HCT116 (cell line): ENCODE measurements at regions not wholly inside any gene's neighbourhood (a gene's known extent, or its start where the extent isn't known, plus 50 kb on each side); places are given as distances from the start of the nearest gene placed in this dataset.

ENCODE experiments used
- ATAC-seq: fragments of 200-7000 bp; cut with Tn5 transposase; 2 replicates; pipeline ENCODE4 v1.9.1; 2020; ENCODE audit warnings: mild to moderate bottlenecking, moderate library complexity
- BruUV-seq: library from RNA; stranded (reverse); fragments of 400-500 nt; replicated peaks from 2 replicates; lab custom pipeline; 2021; lab: Mats Ljungman, UMichigan
- CTCF ChIA-PET: fragments of 300-600 bp; sonication (Branson Sonifier 250); formaldehyde crosslinking; loops from one replicate; lab custom pipeline; 2021; ENCODE audit warnings: antibody characterized with exemption; lab: Charles Lee
- POLR2A ChIA-PET: fragments of 300-600, 350-600 bp; sonication (Branson Sonifier 250); formaldehyde crosslinking; loops from one replicate; lab custom pipeline; 2021; ENCODE audit warnings: antibody characterized with exemption; lab: Charles Lee
- RAD21 ChIA-PET, 2 experiments: fragments of 300-600 bp; sonication (Branson Sonifier 250); formaldehyde crosslinking; loops; one replicate each; lab custom pipeline; 2023; ENCODE audit warnings: low total read pairs in 2 of 2; ENCODE audit not compliant: uncharacterized antibody in 2 of 2, unreplicated experiment in 2 of 2, low non-redundant PET in 1 of 2; lab: Charles Lee
- DNase-seq: peaks from one replicate; pipeline ENCODE4 v3.0.0-alpha.2; 2010; ENCODE audit warnings: low read depth, low spot score
- H2AFZ ChIP-seq: fragments of 200-600 bp; shearing (Covaris generic), sonication (generic); 2 replicates; pipeline ENCODE4 v1.6.1; 2017; ENCODE audit warnings: low read depth, mixed run types, mixed read lengths, antibody characterized with exemption, low read length; ENCODE audit not compliant: poor library complexity, severe bottlenecking
- H3K27ac ChIP-seq: 2 replicates; pipeline ENCODE4 v1.5.1; 2012; ENCODE audit warnings: low read depth, low read length
- H3K27me3 ChIP-seq: fragments of 200-600 bp; sonication (generic); 2 replicates; pipeline ENCODE4 v1.6.1; 2016; ENCODE audit warnings: mixed run types, low read length, mixed read lengths; ENCODE audit not compliant: insufficient read depth
- H3K36me3 ChIP-seq, 2 experiments: fragments of 200-500 bp in 1 of 2; fragments of 200-600 bp in 1 of 2; sonication (Bioruptor generic) in 1 of 2; sonication (generic) in 1 of 2; 2 replicates each; pipeline versions ENCODE4 v1.5.1 to v1.6.1; 2014 to 2016; ENCODE audit warnings: low read length in 2 of 2, inconsistent platforms in 1 of 2, mixed read lengths in 1 of 2, mixed run types in 1 of 2; ENCODE audit not compliant: insufficient read depth in 2 of 2, control insufficient read depth in 1 of 2
- H3K4me1 ChIP-seq, 2 experiments: fragments of 200-600 bp in 1 of 2; sonication (generic) in 1 of 2; 2 replicates each; pipeline versions ENCODE4 v1.5.1 to v1.6.1; 2012 to 2017; ENCODE audit warnings: low read length in 2 of 2, inconsistent platforms in 1 of 2, mild to moderate bottlenecking in 1 of 2, mixed read lengths in 1 of 2, mixed run types in 1 of 2, moderate library complexity in 1 of 2; ENCODE audit not compliant: insufficient read depth in 2 of 2, control insufficient read depth in 1 of 2
- H3K4me2 ChIP-seq: fragments of 200-600 bp; sonication (generic); 2 replicates; pipeline ENCODE4 v1.6.1; 2017; ENCODE audit warnings: mixed run types, low read length, mixed read lengths
- H3K4me3 ChIP-seq, 2 experiments: fragments of 200-600 bp in 1 of 2; sonication (generic) in 1 of 2; replicated peaks in 1 of 2; 2 replicates each; pipeline ENCODE4 v1.5.1; 2011 to 2016; ENCODE audit warnings: low read length in 2 of 2, control low read depth in 1 of 2, low read depth in 1 of 2, mild to moderate bottlenecking in 1 of 2, mixed read lengths in 1 of 2, mixed run types in 1 of 2
- H3K79me2 ChIP-seq: fragments of 200-600 bp; sonication (generic); 2 replicates; pipeline ENCODE4 v1.6.1; 2017; ENCODE audit warnings: mild to moderate bottlenecking, mixed run types, low read length, moderate library complexity, mixed read lengths; ENCODE audit not compliant: insufficient read depth
- H3K9ac ChIP-seq: fragments of 200-600 bp; sonication (generic); 2 replicates; pipeline ENCODE4 v1.6.1; 2016; ENCODE audit warnings: low read length, mixed read lengths
- H3K9me2 ChIP-seq: fragments of 200-600 bp; sonication (generic), shearing (Covaris generic); 2 replicates; pipeline ENCODE4 v1.6.1; 2017; ENCODE audit warnings: mixed run types, mild to moderate bottlenecking, moderate library complexity; ENCODE audit not compliant: insufficient read depth
- H3K9me3 ChIP-seq, 2 experiments: fragments of 200-500 bp in 1 of 2; fragments of 200-600 bp in 1 of 2; sonication (Bioruptor generic) in 1 of 2; sonication (generic) in 1 of 2; 2 replicates each; pipeline ENCODE4 v1.6.1; 2014 to 2017; ENCODE audit warnings: low read length in 2 of 2, mixed read lengths in 2 of 2, inconsistent platforms in 1 of 2, low read depth in 1 of 2, mild to moderate bottlenecking in 1 of 2, mixed run types in 1 of 2, moderate library complexity in 1 of 2; ENCODE audit not compliant: control insufficient read depth in 1 of 2, insufficient read depth in 1 of 2
- H4K20me1 ChIP-seq: fragments of 200-600 bp; sonication (generic), shearing (Covaris generic); 2 replicates; pipeline ENCODE4 v1.6.1; 2017; ENCODE audit warnings: mixed run types, mild to moderate bottlenecking, moderate library complexity; ENCODE audit not compliant: insufficient read depth
- CBX3 ChIP-seq: IDR thresholded peaks from 2 replicates; pipeline ENCODE4 v1.6.1; 2012; ENCODE audit warnings: low read depth
- CEBPB ChIP-seq: IDR thresholded peaks from 2 replicates; pipeline ENCODE4 v1.6.1; 2012; ENCODE audit warnings: low read depth
- CTCF ChIP-seq, 3 experiments: fragments of 200-600 bp in 1 of 3; sonication (generic) in 1 of 3; IDR thresholded peaks in 2 of 3; conservative IDR thresholded peaks in 1 of 3; 2 replicates each; pipeline ENCODE4 v1.5.1; 2012 to 2017; ENCODE audit warnings: low read depth in 2 of 3, low read length in 2 of 3, antibody characterized with exemption in 1 of 3, borderline replicate concordance in 1 of 3, control low read depth in 1 of 3, mild to moderate bottlenecking in 1 of 3, mixed read lengths in 1 of 3, mixed run types in 1 of 3, moderate library complexity in 1 of 3; ENCODE audit not compliant: insufficient read depth in 1 of 3
- EGR1 ChIP-seq: IDR thresholded peaks from 2 replicates; pipeline ENCODE4 v1.6.1; 2012; ENCODE audit warnings: low read depth
- EZH2 ChIP-seq: fragments of 200-600 bp; sonication (generic); IDR thresholded peaks from 2 replicates; pipeline ENCODE4 v1.6.1; 2017; ENCODE audit warnings: antibody characterized with exemption, mixed run types
- MAX ChIP-seq: IDR thresholded peaks from 2 replicates; pipeline ENCODE4 v1.6.1; 2012
- POLR2A ChIP-seq: IDR thresholded peaks from 2 replicates; pipeline ENCODE4 v1.7.0; 2011; ENCODE audit warnings: borderline replicate concordance; ENCODE audit not compliant: insufficient read depth, insufficient read length; ENCODE audit errors: extremely low read depth
- POLR2AphosphoS5 ChIP-seq: IDR thresholded peaks from 2 replicates; pipeline ENCODE4 v1.6.1; 2011; ENCODE audit warnings: mild to moderate bottlenecking, low read depth, low read length, moderate library complexity
- RAD21 ChIP-seq: IDR thresholded peaks from 2 replicates; pipeline ENCODE4 v1.6.1; 2012; ENCODE audit warnings: low read depth, mild to moderate bottlenecking
- REST ChIP-seq: IDR thresholded peaks from 2 replicates; pipeline ENCODE4 v1.6.1; 2012; ENCODE audit warnings: low read depth
- SP1 ChIP-seq: IDR thresholded peaks from 2 replicates; pipeline ENCODE4 v1.6.1; 2012; ENCODE audit warnings: low read depth
- TCF7L2 ChIP-seq: IDR thresholded peaks from 2 replicates; pipeline ENCODE4 v1.7.0; 2011; ENCODE audit warnings: borderline replicate concordance, inconsistent platforms; ENCODE audit not compliant: insufficient read depth, insufficient read length; ENCODE audit errors: extremely low read depth
- YY1 ChIP-seq: IDR thresholded peaks from 2 replicates; pipeline ENCODE4 v1.6.1; 2011; ENCODE audit warnings: low read length, low read depth, moderate library complexity, mild to moderate bottlenecking; ENCODE audit not compliant: insufficient replicate concordance; ENCODE audit errors: extremely low read depth
- ZBTB33 ChIP-seq: IDR thresholded peaks from 2 replicates; pipeline ENCODE4 v1.6.1; 2011; ENCODE audit warnings: mild to moderate bottlenecking, low read length, moderate library complexity; ENCODE audit not compliant: insufficient replicate concordance; ENCODE audit errors: extremely low read depth
- ZFX ChIP-seq: fragments of 450-650 bp; IDR thresholded peaks from 2 replicates; pipeline ENCODE4 v1.6.1; 2017
- intact Hi-C: fragments of 100-400 bp; cut with micrococcal nuclease; formaldehyde crosslinking; loops from 2 replicates; pipeline ENCODE4 v1.10.0; 2022

DNA sequence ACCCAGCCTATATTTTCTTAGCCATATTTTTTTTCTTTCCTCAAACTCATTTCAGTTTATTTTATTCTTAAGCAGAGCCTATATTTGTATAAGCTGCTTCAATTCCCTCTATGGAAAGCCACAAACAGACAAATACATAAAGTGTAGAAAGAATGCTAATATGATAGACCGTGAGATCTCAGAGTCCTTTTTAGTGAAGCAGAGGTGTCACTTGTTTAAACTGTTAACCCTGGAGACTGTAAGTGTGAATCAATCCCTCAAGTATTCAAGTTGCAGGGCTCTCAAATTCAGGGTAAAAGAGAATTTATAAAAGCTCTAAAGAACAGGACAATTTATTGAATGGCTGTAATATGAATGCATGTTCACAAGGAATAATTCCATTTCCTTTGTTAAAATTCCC is 72.2 kb upstream of the BHLHE40 start:
- H3K4me2 ChIP-seq = no peak overlapping the region
- ChIA-PET RAD21 (no interaction called here), POLR2A (no interaction called here), CTCF (no interaction called here)
- no peak overlapping the region for H2AFZ ChIP-seq
- H3K9me2 ChIP-seq = no peaks in the 10 kb centered on the region
- no peaks in the 10 kb centered on the region for H4K20me1 ChIP-seq
- no peaks in the 10 kb centered on the region for H3K36me3 ChIP-seq
- no peak overlapping the region for H3K9ac ChIP-seq
- ATAC-seq = no peak
- no peaks in the 10 kb centered on the region for H3K9me3 ChIP-seq
- 0 out of 4 replicates have a peak, but pooled peaks cover 0 to 4% of the 10 kb centered on the region in 2 experiments for H3K4me1 ChIP-seq
- no peak overlapping the region for H3K4me3 ChIP-seq
- H3K27me3 ChIP-seq = no peaks in the 10 kb centered on the region
- TF ChIP-seq EGR1 = no peak
- TF ChIP-seq ZFX = no peak
- no peak for TF ChIP-seq EZH2
- no peak for TF ChIP-seq REST
- no peak for TF ChIP-seq TCF7L2
- TF ChIP-seq CEBPB = no peak
- no peak for TF ChIP-seq ZBTB33
- no peak for TF ChIP-seq YY1
- TF ChIP-seq CBX3 = no peak
- no peak for TF ChIP-seq SP1
- no peak for TF ChIP-seq CTCF (IDR thresholded peaks at IDR 0.05 in 2 of 3, conservative IDR thresholded peaks at IDR 0.05 in 1 of 3; ENCODE audit: borderline replicate concordance in 1 of 3, insufficient read depth in 1 of 3, low read depth in 2 of 3, low read length in 2 of 3)
- TF ChIP-seq MAX = no peak
- no peak for TF ChIP-seq POLR2AphosphoS5
- no peak for TF ChIP-seq RAD21
- TF ChIP-seq POLR2A = no peak
- DNase-seq = no peak
- H3K27ac ChIP-seq = no peak overlapping the region
- H3K79me2 ChIP-seq = no peaks in the 10 kb centered on the region
- intact Hi-C loops = no loop called here
- no TSS peak for BruUV-seq
